ENCODE measurements at regions not wholly inside any gene's neighbourhood (a gene's known extent, or its start where the extent isn't known, plus 50 kb on each side); places are given as distances from the start of the nearest gene placed in this dataset.

- DNase-seq = no peak
Measured at GRCh38 chr11:127567237-127567932, 566.8 kb upstream of the KIRREL3 start.

- no peak for DNase-seq
Measured at GRCh38 chr11:127564810-127565209, 564.2 kb upstream of the KIRREL3 start.

GRCh38 chr11:127559978-127560377, 559.4 kb upstream of the KIRREL3 start:
- no peak for DNase-seq

GRCh38 chr11:127552446-127552845, 551.9 kb upstream of the KIRREL3 start:
- DNase-seq = no peak

- DNase-seq = no peak
Measured at GRCh38 chr11:127531167-127531566, 530.6 kb upstream of the KIRREL3 start.

GRCh38 chr11:127528297-127528696, 527.7 kb upstream of the KIRREL3 start:
- no peak for DNase-seq

- DNase-seq = no peak
Measured at GRCh38 chr11:127524618-127525017, 524.0 kb upstream of the KIRREL3 start.

- peak; percentile 89 for DNase-seq
Measured at GRCh38 chr11:127521413-127521812, 520.8 kb upstream of the KIRREL3 start.

GRCh38 chr11:127507851-127508250, 507.3 kb upstream of the KIRREL3 start:
- DNase-seq = no peak

- no peak for DNase-seq
Measured at GRCh38 chr11:127506647-127507046, 506.1 kb upstream of the KIRREL3 start.

- DNase-seq = no peak
Measured at GRCh38 chr11:127506126-127506525, 505.6 kb upstream of the KIRREL3 start.

GRCh38 chr11:127496165-127496564, 495.6 kb upstream of the KIRREL3 start:
- DNase-seq = no peak

GRCh38 chr11:127493330-127494022, 492.9 kb upstream of the KIRREL3 start:
- peak; percentile 8 for DNase-seq

- DNase-seq = no peak
Measured at GRCh38 chr11:127492029-127492428, 491.5 kb upstream of the KIRREL3 start.

GRCh38 chr11:127491589-127491988, 491.0 kb upstream of the KIRREL3 start:
- no peak for DNase-seq

- DNase-seq = no peak
Measured at GRCh38 chr11:127490896-127491295, 490.3 kb upstream of the KIRREL3 start.

- DNase-seq = peak; percentile 33
Measured at GRCh38 chr11:127485541-127485940, 485.0 kb upstream of the KIRREL3 start.

- no peak for DNase-seq
Measured at GRCh38 chr11:127481391-127481790, 480.8 kb upstream of the KIRREL3 start.

GRCh38 chr11:127478826-127479225, 478.3 kb upstream of the KIRREL3 start:
- DNase-seq = no peak

GRCh38 chr11:127474766-127475165, 474.2 kb upstream of the KIRREL3 start:
- DNase-seq = no peak

- DNase-seq = no peak
Measured at GRCh38 chr11:127472505-127472904, 471.9 kb upstream of the KIRREL3 start.

- DNase-seq = no peak
Measured at GRCh38 chr11:127471662-127472061, 471.1 kb upstream of the KIRREL3 start.

GRCh38 chr11:127470306-127470884, 469.8 kb upstream of the KIRREL3 start:
- DNase-seq = peak; percentile 11

GRCh38 chr11:127464325-127464724, 463.8 kb upstream of the KIRREL3 start:
- DNase-seq = no peak

GRCh38 chr11:127462065-127462344, 461.4 kb upstream of the KIRREL3 start:
- no peak for DNase-seq

Measured in kidney glomerular epithelial cell (primary cell).